GM19468 (cell line): ENCODE measurements at regions not wholly inside any gene's neighbourhood (a gene's known extent, or its start where the extent isn't known, plus 50 kb on each side); places are given as distances from the start of the nearest gene placed in this dataset.
"Not testable (repeated sequence)": the region's sequence is repeated elsewhere in the genome, so short reads cannot be mapped to it uniquely, and the experiment has no call there.

Experiments used
- ATAC-seq: cut with Tn5 transposase; IDR thresholded peaks from one replicate; pipeline ENCODE4 v1.9.1; 2021; ENCODE audit warnings: mild to moderate bottlenecking, moderate library complexity, moderate number of reproducible peaks; ENCODE audit not compliant: unreplicated experiment; ENCODE audit errors: extremely low read depth

DNA sequence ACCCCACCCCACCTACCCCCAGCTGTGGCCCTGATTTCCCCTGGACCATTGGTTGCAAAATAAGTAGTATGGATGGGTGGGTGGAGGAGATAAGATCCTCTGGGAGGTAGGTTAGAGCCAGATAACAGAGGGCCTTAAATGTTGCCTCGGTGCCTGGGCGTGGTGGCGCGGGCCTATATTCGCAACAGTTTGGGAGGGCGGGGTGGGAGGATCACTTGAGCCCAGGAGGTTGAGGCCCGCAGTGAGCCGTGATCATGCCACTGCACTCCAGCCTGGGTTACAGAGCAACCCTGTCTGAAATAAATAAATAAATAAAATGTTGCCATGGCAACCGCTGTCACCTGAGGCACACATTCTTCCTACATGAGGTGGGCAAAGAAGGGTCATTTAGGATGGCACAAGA lies 103.3 kb upstream of the GATA6 start:
- ATAC-seq = no peak

GRCh38 chr18:22067109-22067508 lies 102.3 kb upstream of the GATA6 start:
- no peak for ATAC-seq

DNA sequence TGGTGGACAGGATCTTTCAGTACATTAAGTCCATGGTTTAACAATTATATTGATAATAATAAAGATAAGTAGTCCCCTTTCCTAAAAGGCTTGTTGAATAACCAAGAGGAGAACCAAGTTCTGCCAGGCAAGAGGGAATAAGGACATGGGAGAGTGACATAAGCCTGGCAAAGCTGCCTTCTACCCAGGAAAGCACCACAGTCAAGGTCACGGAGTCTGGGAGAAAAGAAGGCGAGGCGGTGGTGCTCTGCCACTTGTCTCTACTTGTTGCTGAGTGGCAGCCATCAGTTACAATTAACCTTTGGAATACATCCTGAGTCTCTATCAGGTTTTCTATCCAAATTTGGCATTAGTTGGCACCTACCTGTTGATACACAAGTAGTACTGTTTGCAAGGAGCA lies 101.7 kb upstream of the GATA6 start:
- no peak for ATAC-seq

DNA sequence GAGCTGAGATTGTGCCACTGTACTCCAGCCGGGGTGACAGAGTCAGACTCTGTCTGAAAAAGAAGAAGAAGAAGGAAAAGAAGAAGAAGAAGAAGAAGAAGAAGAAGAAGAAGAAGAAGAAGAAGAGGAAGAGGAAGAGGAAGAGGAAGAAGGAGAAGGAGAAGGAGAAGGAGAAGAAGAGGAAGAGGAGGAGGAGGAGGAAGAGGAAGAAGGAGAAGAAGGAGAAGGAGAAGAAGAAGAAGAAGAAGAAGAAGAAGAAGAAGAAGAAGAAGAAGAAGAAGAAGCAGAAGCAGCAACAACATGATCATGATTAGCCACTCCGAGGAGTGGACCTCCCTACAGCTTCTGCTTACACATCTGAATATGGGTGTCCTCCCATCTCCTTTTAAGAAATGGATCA lies 100.6 kb upstream of the GATA6 start:
- ATAC-seq = not testable (repeated sequence)

DNA sequence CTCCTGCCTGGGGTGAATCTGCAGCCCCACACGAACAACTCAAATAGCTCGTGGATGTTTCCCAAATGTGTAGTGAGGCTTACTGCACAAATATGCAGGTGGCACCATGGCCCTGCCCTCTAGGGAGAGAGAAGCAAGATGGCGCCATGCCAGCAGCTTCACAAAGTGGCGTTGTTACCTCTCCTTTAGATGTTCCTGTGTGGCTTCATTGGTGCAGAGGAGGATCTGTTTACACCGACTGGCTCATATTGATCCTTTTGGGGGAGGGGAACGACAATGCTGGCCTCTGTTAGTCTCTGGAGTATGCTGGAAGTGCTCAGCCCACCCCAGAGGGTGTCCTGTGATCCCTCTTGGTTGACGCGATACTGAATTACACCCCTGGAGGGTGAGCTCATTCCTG lies 99.5 kb upstream of the GATA6 start:
- no peak for ATAC-seq

DNA sequence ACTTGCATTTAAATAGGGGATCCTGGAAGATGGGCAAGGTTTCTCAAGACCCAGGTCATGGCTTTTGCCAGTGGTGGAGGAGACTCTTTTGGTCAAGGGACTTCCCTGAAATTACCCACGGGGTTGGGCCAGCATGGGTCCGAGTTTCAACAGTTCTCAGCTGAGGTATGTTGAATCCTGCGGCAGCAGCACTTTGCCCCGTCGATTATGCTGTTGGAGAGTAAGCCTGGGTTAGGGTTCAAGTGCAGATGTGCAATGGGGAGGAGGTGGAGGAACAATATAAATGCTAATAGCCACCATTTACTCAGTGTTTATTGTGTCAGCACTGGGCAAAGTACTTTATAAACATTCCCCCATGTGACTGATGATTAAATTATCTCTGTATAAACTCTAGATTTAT lies 96.0 kb upstream of the GATA6 start:
- no peak for ATAC-seq

DNA sequence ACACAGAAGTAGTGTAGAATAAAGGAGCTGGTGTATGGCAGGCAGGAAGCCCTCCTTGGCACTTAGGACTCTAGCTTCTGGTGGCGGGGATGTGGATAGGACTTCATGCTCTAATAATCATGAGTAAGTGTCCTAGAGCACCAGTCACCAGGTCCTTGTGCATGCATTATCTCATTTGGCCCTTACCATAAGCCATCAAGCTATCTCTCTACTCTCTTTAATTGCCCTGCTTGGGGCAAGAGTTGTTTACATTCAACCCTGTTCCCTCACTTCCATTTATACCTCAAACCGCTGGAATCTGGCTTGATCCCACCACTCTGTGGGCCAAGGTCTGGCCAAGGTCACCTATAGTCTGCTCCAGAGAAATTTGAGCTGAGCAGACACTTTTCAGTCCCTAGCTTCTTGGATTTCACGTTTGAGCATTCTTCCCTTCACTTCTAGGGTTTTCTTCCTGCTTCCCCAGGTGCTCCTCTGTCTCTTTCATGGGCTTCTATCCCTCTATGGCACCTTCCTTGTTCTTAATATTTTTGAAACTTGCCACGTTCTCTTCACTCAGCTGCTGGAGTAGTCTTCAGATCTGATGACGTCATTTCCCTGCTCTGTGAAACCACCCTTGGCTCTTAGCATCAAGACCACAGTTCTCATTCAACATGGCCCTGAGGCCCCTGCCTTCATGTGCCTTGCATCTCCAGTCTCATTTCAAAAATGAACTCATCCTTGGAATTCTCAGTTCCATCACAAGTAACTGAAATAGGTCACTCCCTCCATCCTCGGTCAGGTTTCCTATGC lies 94.9 kb upstream of the GATA6 start:
- ATAC-seq = no peak

DNA sequence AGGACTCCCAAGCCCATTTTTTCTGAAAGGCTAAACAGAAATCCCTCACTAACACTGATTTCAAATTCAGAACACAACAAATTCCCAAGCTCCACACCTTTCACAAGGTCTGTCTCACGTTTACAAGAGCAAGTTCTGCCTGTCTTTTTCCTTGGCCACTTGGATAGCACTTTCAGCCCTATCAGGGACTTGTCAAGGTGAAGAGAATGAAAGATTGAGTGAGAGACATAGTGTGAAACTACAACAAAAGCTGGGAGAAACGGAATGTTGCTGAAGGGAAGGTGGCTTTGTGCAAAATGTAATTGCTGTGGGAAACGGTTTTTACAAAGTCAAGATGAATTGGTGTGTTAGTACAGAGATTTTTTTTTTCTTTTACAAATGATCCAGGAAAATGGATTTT lies 89.4 kb upstream of the GATA6 start:
- ATAC-seq = no peak

- ATAC-seq = no peak
Observed at GRCh38 chr18:22082408-22082807, 87.0 kb upstream of the GATA6 start.

- no peak for ATAC-seq
Observed at GRCh38 chr18:22084547-22084946, 84.8 kb upstream of the GATA6 start.

GRCh38 chr18:22086973-22087372 lies 82.4 kb upstream of the GATA6 start:
- no peak for ATAC-seq

GRCh38 chr18:22088029-22088428 lies 81.4 kb upstream of the GATA6 start:
- no peak for ATAC-seq

- ATAC-seq = no peak
Observed at GRCh38 chr18:22088996-22089640, 80.3 kb upstream of the GATA6 start.

DNA sequence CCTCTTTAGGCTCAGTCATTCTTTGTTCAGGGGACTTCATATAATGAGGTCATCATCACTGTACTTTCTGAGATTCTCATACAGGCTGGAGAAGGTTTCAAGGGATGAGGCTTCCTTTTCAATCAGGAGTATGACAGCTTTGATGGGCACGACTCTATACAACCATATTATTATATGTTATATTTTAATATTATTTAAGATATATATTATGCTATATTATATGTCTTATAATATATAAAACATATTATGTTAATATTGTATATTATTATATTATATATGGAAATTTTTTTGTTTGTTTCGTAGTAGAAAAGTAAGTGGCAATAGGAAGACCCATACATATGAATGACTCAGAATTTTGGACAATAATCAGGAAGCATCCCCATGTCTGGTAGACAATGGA lies 78.0 kb upstream of the GATA6 start:
- ATAC-seq = no peak

GRCh38 chr18:22093731-22094357 lies 75.5 kb upstream of the GATA6 start:
- ATAC-seq = no peak

- no peak for ATAC-seq
Observed at GRCh38 chr18:22094358-22094734, 75.0 kb upstream of the GATA6 start.

DNA sequence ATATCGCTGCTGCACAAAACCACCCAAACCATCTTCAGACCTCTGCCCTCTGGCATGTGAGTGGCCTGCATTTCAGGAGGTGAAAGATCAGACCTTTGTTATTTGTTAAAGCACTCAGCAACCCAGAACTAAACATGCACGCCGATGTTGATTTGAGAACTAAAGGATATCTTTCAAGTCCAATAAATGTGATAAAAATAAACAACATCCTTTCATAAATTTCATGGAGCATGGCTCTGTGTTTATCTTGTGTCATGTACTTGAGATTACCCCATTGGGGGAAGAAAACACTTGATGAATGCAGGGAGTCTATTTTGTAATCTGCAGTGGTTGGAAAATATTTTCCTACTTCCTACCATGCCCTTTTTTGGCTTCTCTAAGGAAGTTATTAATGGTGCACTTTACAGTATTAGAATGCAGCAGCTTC lies 70.8 kb upstream of the GATA6 start:
- ATAC-seq = no peak

GRCh38 chr18:22099925-22100324 lies 69.5 kb upstream of the GATA6 start:
- no peak for ATAC-seq

DNA sequence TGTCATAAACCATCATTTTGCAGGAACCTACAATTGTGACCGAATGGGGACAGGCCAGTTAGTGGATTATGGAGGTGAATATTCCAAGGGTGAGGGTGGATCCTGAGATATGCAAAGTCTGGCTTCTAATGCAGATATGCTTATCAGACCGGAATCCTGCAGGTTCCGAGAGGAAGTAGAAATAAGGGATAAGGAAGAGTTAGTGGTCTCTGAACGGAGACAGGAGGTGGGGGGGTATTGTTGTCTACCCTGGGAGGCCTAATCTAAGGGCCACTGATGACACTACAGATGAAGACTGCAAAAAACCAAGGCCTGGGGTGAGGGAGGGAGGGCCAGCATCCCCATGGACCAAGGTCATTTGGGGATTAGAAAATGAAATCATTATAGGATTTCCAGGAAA lies 67.7 kb upstream of the GATA6 start:
- ATAC-seq = no peak

DNA sequence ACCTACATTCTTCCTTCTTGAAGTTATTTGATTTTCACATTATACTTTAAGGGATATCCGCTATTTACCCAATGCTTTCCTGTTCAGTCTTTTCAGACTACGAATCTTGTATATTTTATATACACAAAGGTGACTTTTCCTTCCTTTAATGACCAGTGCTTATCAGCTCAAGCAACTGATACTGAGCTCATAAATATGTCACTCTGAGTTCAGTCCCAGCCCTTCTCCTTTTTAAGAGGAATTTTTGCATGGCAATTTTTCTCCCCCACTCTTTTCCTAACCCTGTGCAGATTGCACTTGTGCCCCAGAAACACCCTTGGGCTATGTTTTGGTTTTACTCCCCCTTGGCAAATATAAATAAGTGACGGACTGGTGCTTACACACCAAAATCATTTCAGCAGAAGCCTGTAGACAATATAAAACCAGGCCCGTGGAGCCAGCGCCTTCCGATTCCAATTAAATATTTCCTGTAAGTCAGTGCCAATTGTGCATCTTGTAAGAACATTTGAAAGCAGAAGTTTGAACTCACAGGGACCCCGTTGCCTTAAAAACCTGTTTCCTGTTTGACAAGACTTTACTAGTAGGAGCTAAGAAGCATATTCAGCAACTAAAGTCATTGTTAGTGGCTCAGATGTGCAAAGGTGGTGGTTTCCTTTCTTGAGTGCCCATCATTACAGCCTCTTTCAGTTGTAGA lies 66.3 kb upstream of the GATA6 start:
- ATAC-seq = no peak

DNA sequence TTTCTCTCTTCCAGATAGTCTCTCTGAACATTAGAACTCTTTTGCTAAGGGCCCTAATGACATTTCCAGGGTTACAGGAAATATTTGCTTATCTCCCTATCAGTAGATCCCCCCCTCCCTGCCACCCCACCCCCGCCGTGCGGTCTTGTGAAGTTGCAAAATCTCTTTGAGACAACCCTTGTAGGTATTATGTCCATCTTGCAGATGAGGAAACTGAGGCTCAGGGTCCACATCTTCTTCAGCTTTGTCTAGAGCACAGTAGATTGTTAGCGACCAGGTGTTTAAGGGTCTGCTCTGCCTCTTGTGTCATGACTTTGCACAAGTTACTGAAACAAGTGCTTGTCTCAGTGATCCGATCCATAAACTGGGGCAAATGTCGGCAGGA lies 65.8 kb upstream of the GATA6 start:
- ATAC-seq = no peak
